ENCODE measurements at regions not wholly inside any gene's neighbourhood (a gene's known extent, or its start where the extent isn't known, plus 50 kb on each side); places are given as distances from the start of the nearest gene placed in this dataset.

DNA sequence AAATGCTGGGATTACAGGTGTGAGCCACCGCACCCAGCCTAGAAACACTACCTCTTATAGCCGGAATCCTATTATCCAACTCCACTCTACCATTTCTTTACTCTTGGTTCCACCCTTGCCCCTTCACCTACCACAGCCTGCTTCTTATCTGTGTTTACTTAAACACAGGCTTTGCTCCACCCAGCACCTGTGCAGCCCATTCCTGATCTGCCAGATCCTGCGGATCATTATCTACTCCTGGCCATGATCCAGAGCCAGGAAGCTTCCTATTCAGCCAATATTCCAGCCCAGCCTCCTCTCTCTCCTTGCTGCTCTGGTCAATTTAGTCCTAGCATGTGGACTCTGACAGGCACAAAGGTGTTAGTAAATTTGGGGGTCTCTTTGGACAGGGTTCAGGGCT is 98.8 kb upstream of the MED13 start (continued):
- TF ChIP-seq, protein P1, sequence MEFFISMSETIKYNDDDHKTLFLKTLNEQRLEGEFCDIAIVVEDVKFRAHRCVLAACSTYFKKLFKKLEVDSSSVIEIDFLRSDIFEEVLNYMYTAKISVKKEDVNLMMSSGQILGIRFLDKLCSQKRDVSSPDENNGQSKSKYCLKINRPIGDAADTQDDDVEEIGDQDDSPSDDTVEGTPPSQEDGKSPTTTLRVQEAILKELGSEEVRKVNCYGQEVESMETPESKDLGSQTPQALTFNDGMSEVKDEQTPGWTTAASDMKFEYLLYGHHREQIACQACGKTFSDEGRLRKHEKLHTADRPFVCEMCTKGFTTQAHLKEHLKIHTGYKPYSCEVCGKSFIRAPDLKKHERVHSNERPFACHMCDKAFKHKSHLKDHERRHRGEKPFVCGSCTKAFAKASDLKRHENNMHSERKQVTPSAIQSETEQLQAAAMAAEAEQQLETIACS (CRISPR knock-in tag; IDR thresholded peaks at IDR 0.05): no peak
- TF ChIP-seq ZMYM2 (CRISPR knock-in tag; IDR thresholded peaks at IDR 0.05) (no peak), HHEX (CRISPR knock-in tag; IDR thresholded peaks at IDR 0.05) (no peak), ZNF530 (CRISPR knock-in tag; IDR thresholded peaks at IDR 0.05; ENCODE audit: low read depth) (no peak), ELF4 (CRISPR knock-in tag; IDR thresholded peaks at IDR 0.05; ENCODE audit: borderline replicate concordance) (no peak), ZNF205 (CRISPR knock-in tag; IDR thresholded peaks at IDR 0.05) (no peak), ISX (CRISPR knock-in tag; conservative IDR thresholded peaks at IDR 0.05) (no peak), ZNF496 (CRISPR knock-in tag; IDR thresholded peaks at IDR 0.05; ENCODE audit: insufficient replicate concordance) (no peak), ZNF782 (CRISPR knock-in tag; IDR thresholded peaks at IDR 0.05; ENCODE audit: borderline replicate concordance) (no peak), SP5 (CRISPR knock-in tag; IDR thresholded peaks at IDR 0.05; ENCODE audit: borderline replicate concordance, low read depth) (peak; percentile 95), ZFP82 (CRISPR knock-in tag; IDR thresholded peaks at IDR 0.05; ENCODE audit: borderline replicate concordance) (no peak), ZNF101 (CRISPR knock-in tag; IDR thresholded peaks at IDR 0.05; ENCODE audit: borderline replicate concordance, low read depth) (no peak), BHLHE40 (IDR thresholded peaks at IDR 0.05; ENCODE audit: low read length) (no peak), TCF7 (IDR thresholded peaks at IDR 0.05; ENCODE audit: low read depth) (peak; percentile 66), NCOA1 (CRISPR knock-in tag; IDR thresholded peaks at IDR 0.05) (no peak), MAFK (conservative IDR thresholded peaks at IDR 0.05 in 1 of 2, IDR thresholded peaks at IDR 0.05 in 1 of 2; ENCODE audit: low read length in 2 of 2) (no peak), NR2C2 (CRISPR knock-in tag; IDR thresholded peaks at IDR 0.05; ENCODE audit: borderline replicate concordance) (no peak), ZNF841 (CRISPR knock-in tag; IDR thresholded peaks at IDR 0.05; ENCODE audit: borderline replicate concordance) (no peak), SOX6 (IDR thresholded peaks at IDR 0.05) (no peak), SOX6 (CRISPR knock-in tag; IDR thresholded peaks at IDR 0.05) (no peak), NR2F6 (IDR thresholded peaks at IDR 0.05) (0 out of 2 replicates have a peak, but pooled peaks have one; percentile 17), NR2F6 (CRISPR knock-in tag; IDR thresholded peaks at IDR 0.05) (peak; percentile 53; the same call in 1 of the 2 replicates), PTBP1 (IDR thresholded peaks at IDR 0.05; ENCODE audit: low read depth, low read length, poor library complexity, severe bottlenecking) (no peak), ZNF777 (CRISPR knock-in tag; IDR thresholded peaks at IDR 0.05) (no peak), SMAD9 (CRISPR knock-in tag; IDR thresholded peaks at IDR 0.05) (no peak)
- TF ChIP-seq, protein P2, sequence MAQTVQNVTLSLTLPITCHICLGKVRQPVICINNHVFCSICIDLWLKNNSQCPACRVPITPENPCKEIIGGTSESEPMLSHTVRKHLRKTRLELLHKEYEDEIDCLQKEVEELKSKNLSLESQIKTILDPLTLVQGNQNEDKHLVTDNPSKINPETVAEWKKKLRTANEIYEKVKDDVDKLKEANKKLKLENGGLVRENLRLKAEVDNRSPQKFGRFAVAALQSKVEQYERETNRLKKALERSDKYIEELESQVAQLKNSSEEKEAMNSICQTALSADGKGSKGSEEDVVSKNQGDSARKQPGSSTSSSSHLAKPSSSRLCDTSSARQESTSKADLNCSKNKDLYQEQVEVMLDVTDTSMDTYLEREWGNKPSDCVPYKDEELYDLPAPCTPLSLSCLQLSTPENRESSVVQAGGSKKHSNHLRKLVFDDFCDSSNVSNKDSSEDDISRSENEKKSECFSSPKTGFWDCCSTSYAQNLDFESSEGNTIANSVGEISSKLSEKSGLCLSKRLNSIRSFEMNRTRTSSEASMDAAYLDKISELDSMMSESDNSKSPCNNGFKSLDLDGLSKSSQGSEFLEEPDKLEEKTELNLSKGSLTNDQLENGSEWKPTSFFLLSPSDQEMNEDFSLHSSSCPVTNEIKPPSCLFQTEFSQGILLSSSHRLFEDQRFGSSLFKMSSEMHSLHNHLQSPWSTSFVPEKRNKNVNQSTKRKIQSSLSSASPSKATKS (CRISPR knock-in tag; IDR thresholded peaks at IDR 0.05): no peak
- TF ChIP-seq, protein P3, sequence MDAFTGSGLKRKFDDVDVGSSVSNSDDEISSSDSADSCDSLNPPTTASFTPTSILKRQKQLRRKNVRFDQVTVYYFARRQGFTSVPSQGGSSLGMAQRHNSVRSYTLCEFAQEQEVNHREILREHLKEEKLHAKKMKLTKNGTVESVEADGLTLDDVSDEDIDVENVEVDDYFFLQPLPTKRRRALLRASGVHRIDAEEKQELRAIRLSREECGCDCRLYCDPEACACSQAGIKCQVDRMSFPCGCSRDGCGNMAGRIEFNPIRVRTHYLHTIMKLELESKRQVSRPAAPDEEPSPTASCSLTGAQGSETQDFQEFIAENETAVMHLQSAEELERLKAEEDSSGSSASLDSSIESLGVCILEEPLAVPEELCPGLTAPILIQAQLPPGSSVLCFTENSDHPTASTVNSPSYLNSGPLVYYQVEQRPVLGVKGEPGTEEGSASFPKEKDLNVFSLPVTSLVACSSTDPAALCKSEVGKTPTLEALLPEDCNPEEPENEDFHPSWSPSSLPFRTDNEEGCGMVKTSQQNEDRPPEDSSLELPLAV (CRISPR knock-in tag; conservative IDR thresholded peaks at IDR 0.05; ENCODE audit: low read depth): no peak
- TF ChIP-seq, protein P4, sequence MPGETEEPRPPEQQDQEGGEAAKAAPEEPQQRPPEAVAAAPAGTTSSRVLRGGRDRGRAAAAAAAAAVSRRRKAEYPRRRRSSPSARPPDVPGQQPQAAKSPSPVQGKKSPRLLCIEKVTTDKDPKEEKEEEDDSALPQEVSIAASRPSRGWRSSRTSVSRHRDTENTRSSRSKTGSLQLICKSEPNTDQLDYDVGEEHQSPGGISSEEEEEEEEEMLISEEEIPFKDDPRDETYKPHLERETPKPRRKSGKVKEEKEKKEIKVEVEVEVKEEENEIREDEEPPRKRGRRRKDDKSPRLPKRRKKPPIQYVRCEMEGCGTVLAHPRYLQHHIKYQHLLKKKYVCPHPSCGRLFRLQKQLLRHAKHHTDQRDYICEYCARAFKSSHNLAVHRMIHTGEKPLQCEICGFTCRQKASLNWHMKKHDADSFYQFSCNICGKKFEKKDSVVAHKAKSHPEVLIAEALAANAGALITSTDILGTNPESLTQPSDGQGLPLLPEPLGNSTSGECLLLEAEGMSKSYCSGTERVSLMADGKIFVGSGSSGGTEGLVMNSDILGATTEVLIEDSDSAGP (CRISPR knock-in tag; IDR thresholded peaks at IDR 0.05; ENCODE audit: borderline replicate concordance): no peak

Data from HepG2 (cell line).